ENCODE measurements at regions not wholly inside any gene's neighbourhood (a gene's known extent, or its start where the extent isn't known, plus 50 kb on each side); places are given as distances from the start of the nearest gene placed in this dataset.

- H3K36me3 ChIP-seq (replicated peaks in 1 of 2; ENCODE audit: control extremely low read depth in 1 of 2, control insufficient read depth in 1 of 2, extremely low read depth in 1 of 2, insufficient read depth in 2 of 2, low read length in 1 of 2), result no peaks in the 10 kb centered on the region
- no peak overlapping the region for H3K27ac ChIP-seq (ENCODE audit: low read length in 2 of 2)
- no peaks in the 10 kb centered on the region for H3K79me2 ChIP-seq (ENCODE audit: control insufficient read depth, insufficient read depth, low read length)
- no peaks in the 10 kb centered on the region for H4K20me1 ChIP-seq (ENCODE audit: control insufficient read depth, insufficient read depth, low read length, poor library complexity, severe bottlenecking)
- TF ChIP-seq CTCF (IDR thresholded peaks at IDR 0.05), result no peak
- no peak for TF ChIP-seq EZH2 (IDR thresholded peaks at IDR 0.05; ENCODE audit: borderline replicate concordance, insufficient read depth, low read depth, low read length, poor library complexity, severe bottlenecking)
- no peaks in the 10 kb centered on the region for H3K27me3 ChIP-seq (replicated peaks in 1 of 4; ENCODE audit: control extremely low read depth in 1 of 4, control insufficient read depth in 3 of 4, insufficient read depth in 4 of 4, low read length in 3 of 4)
- ATAC-seq (ENCODE audit: low read depth), result no peak
- peaks cover 0 to 6% (median 0%) of the 10 kb centered on the region in 3 donors for H3K9me3 ChIP-seq (ENCODE audit: control extremely low read depth in 1 of 3, control insufficient read depth in 2 of 3, insufficient read depth in 1 of 3, low read length in 2 of 3)
- Mint-ChIP-seq H3K27ac (no peak overlapping the region), H3K4me1 (no peaks in the 10 kb centered on the region), H3K4me3 (no peak overlapping the region), H3K27me3 (peaks cover 9% of the 10 kb centered on the region), H3K9me3 (ENCODE audit: insufficient read depth) (peaks cover 9% of the 10 kb centered on the region)
- H2AFZ ChIP-seq (ENCODE audit: insufficient read depth, low read depth, low read length, poor library complexity, severe bottlenecking), result no peak overlapping the region
- H3K4me1 ChIP-seq (ENCODE audit: control insufficient read depth in 2 of 2, insufficient read depth in 2 of 2, low read length in 2 of 2), result no peaks in the 10 kb centered on the region
- WGBS (ENCODE audit: insufficient coverage), result 96% methylated on average over 5 of the region's 5 CpGs
- POLR2A ChIA-PET, result no interaction called here
- no peak overlapping the region for H3K4me2 ChIP-seq (replicated peaks; ENCODE audit: low read depth, low read length, poor library complexity, severe bottlenecking)
- no peak overlapping the region for H3K9ac ChIP-seq (ENCODE audit: low read length)
- CTCF ChIA-PET, result interaction anchor here (1.5 kb wide), 1 partner anchor 168 kb away, joined by 4 read pairs; no protein-coding TSS in a partner anchor
- DNase-seq, result no peak
- H3K4me3 ChIP-seq (ENCODE audit: control extremely low read depth in 1 of 5, extremely low read depth in 1 of 5, insufficient read depth in 1 of 5, low read depth in 2 of 5, low read length in 4 of 5), result no peak overlapping the region
- intact Hi-C loops (cut with micrococcal nuclease), result no loop called here
Observed at GRCh38 chr4:42736527-42737195, 79.8 kb upstream of the ATP8A1 start.

GRCh38 chr4:42733380-42733779 is 76.5 kb upstream of the ATP8A1 start:
- Histone ChIP-seq H3K9me3 (ENCODE audit: control extremely low read depth in 1 of 3, control insufficient read depth in 2 of 3, insufficient read depth in 1 of 3, low read length in 2 of 3) (peaks cover 0 to 8% (median 6%) of the 10 kb centered on the region in 3 donors), H3K27ac (ENCODE audit: low read length in 2 of 2) (no peak overlapping the region), H2AFZ (ENCODE audit: insufficient read depth, low read depth, low read length, poor library complexity, severe bottlenecking) (no peak overlapping the region), H3K9ac (ENCODE audit: low read length) (no peak overlapping the region), H3K4me1 (ENCODE audit: control insufficient read depth in 2 of 2, insufficient read depth in 2 of 2, low read length in 2 of 2) (no peaks in the 10 kb centered on the region), H3K4me2 (replicated peaks; ENCODE audit: low read depth, low read length, poor library complexity, severe bottlenecking) (no peak overlapping the region), H3K36me3 (replicated peaks in 1 of 2; ENCODE audit: control extremely low read depth in 1 of 2, control insufficient read depth in 1 of 2, extremely low read depth in 1 of 2, insufficient read depth in 2 of 2, low read length in 1 of 2) (no peaks in the 10 kb centered on the region), H3K27me3 (replicated peaks in 1 of 4; ENCODE audit: control extremely low read depth in 1 of 4, control insufficient read depth in 3 of 4, insufficient read depth in 4 of 4, low read length in 3 of 4) (no peaks in the 10 kb centered on the region), H3K79me2 (ENCODE audit: control insufficient read depth, insufficient read depth, low read length) (no peaks in the 10 kb centered on the region), H4K20me1 (ENCODE audit: control insufficient read depth, insufficient read depth, low read length, poor library complexity, severe bottlenecking) (no peaks in the 10 kb centered on the region), H3K4me3 (ENCODE audit: control extremely low read depth in 1 of 5, extremely low read depth in 1 of 5, insufficient read depth in 1 of 5, low read depth in 2 of 5, low read length in 4 of 5) (no peak overlapping the region)
- Mint-ChIP-seq H3K4me3 (no peak overlapping the region), H3K4me1 (no peaks in the 10 kb centered on the region), H3K27me3 (peaks cover 9% of the 10 kb centered on the region), H3K9me3 (ENCODE audit: insufficient read depth) (peaks cover 11% of the 10 kb centered on the region), H3K27ac (no peak overlapping the region)
- intact Hi-C loops (cut with micrococcal nuclease), result no loop called here
- no peak for TF ChIP-seq CTCF (IDR thresholded peaks at IDR 0.05)
- TF ChIP-seq EZH2 (IDR thresholded peaks at IDR 0.05; ENCODE audit: borderline replicate concordance, insufficient read depth, low read depth, low read length, poor library complexity, severe bottlenecking), result no peak
- ATAC-seq (ENCODE audit: low read depth) (no peak), DNase-seq (no peak)
- POLR2A ChIA-PET, result no interaction called here
- no CpG with 5 or more reads among the region's 2 CpGs for WGBS (ENCODE audit: insufficient coverage)
- CTCF ChIA-PET, result no interaction called here

Data from B cell (primary cell).